ENCODE measurements at regions not wholly inside any gene's neighbourhood (a gene's known extent, or its start where the extent isn't known, plus 50 kb on each side); places are given as distances from the start of the nearest gene placed in this dataset.

DNA sequence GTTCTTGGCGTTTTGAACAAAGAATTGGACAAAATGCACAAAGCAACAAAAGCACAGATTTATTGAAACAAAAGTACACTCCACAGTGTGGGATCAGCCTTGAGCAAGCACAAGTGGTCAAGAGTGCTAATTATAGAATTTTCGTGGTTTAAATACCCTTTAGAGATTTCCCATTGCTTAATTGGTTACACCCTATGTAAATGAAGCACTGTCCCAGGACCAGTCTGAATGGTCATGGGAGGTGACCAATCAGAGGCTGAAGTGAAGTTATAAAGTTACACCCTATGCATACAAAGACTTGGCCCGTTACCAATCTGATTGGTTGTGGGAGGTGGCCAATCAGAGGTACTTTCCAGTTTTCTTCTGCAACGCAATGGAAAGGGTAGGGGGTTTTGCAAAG lies 223.6 kb downstream of the CENPF start (continued):
- TF ChIP-seq SRSF1 (optimal IDR thresholded peaks at IDR 0.05; ENCODE audit: low read depth, low read length) (no peak), ZNF256 (CRISPR knock-in tag; conservative IDR thresholded peaks at IDR 0.05) (no peak), NR2F1 (CRISPR knock-in tag; IDR thresholded peaks at IDR 0.05) (no peak), FOXK2 (IDR thresholded peaks at IDR 0.05) (no peak)

DNA sequence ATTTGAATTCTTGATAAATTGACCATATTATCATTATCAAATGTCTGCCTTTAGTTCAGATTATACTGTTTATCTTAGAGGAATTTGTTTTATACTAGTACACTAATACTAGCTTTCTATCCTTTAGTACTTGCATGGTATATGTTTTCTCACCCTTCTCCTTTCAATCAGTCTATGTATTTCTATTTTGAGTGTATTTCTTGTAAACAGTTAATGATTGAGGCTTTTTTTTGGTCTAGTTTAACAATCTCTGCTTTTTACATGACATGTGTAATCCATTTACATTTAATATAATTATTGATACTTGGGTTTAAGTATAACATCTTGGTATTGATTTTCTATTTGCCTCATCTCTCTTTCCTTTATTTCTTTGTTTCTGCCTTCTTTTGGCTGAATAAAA lies 224.9 kb downstream of the CENPF start:
- H3K4me2 ChIP-seq (ENCODE audit: low read depth, low read length), result no peak overlapping the region
- FAIRE-seq, result no peak
- POLR2A ChIA-PET, result no interaction called here
- H3K79me2 ChIP-seq (ENCODE audit: insufficient read depth, low read length), result no peaks in the 10 kb centered on the region
- BruUV-seq (replicated peaks), result no TSS peak
- CTCF ChIA-PET (ENCODE audit: low intra/inter-chr PET ratio, low total read pairs), result no interaction called here
- no peaks in the 10 kb centered on the region for H3K36me3 ChIP-seq (replicated peaks in 1 of 2; ENCODE audit: control insufficient read depth in 1 of 2, insufficient read depth in 2 of 2, low read length in 2 of 2)
- in situ Hi-C loops (cut with HindIII; ENCODE audit: extremely low pct_ligation_motif_present, low pct_unique_long_range_greater_than_20kb) (no loop called here), intact Hi-C loops (cut with micrococcal nuclease; ENCODE audit: unreplicated experiment) (no loop called here)
- no peaks in the 10 kb centered on the region for H4K20me1 ChIP-seq (ENCODE audit: insufficient read depth, low read length)
- no peaks in the 10 kb centered on the region for H3K27me3 ChIP-seq (ENCODE audit: control insufficient read depth in 1 of 2, insufficient read depth in 2 of 2, low read length in 2 of 2)
- H3K9ac ChIP-seq (ENCODE audit: insufficient read depth, low read depth, low read length), result no peak overlapping the region
- ATAC-seq, result no peak
- no peak overlapping the region for H3K4me3 ChIP-seq (replicated peaks in 1 of 3; ENCODE audit: insufficient read depth in 1 of 3, low read depth in 2 of 3, low read length in 3 of 3)
- no peaks in the 10 kb centered on the region for H3K9me3 ChIP-seq (ENCODE audit: low read length)
- TF ChIP-seq ZNF749 (CRISPR knock-in tag; IDR thresholded peaks at IDR 0.05; ENCODE audit: borderline replicate concordance) (no peak), KAT7 (CRISPR knock-in tag; IDR thresholded peaks at IDR 0.05; ENCODE audit: borderline replicate concordance) (no peak), NCOA2 (CRISPR knock-in tag; IDR thresholded peaks at IDR 0.05) (no peak), ZNF484 (CRISPR knock-in tag; IDR thresholded peaks at IDR 0.05; ENCODE audit: borderline replicate concordance, low read depth) (no peak), TOE1 (CRISPR knock-in tag; IDR thresholded peaks at IDR 0.05) (no peak), SMC3 (IDR thresholded peaks at IDR 0.05; ENCODE audit: low read length) (no peak), ZFYVE20 (CRISPR knock-in tag; IDR thresholded peaks at IDR 0.05; ENCODE audit: borderline replicate concordance, low read depth) (no peak), GATA4 (IDR thresholded peaks at IDR 0.05; ENCODE audit: borderline replicate concordance, low read depth) (no peak), KDM3A (CRISPR knock-in tag; IDR thresholded peaks at IDR 0.05; ENCODE audit: low read depth) (no peak), MYC (CRISPR knock-in tag; IDR thresholded peaks at IDR 0.05; ENCODE audit: borderline replicate concordance) (no peak), MEIS1 (CRISPR knock-in tag; IDR thresholded peaks at IDR 0.05; ENCODE audit: borderline replicate concordance) (no peak), SAP130 (CRISPR knock-in tag; IDR thresholded peaks at IDR 0.05; ENCODE audit: low read depth) (no peak), ZNF230 (CRISPR knock-in tag; IDR thresholded peaks at IDR 0.05) (no peak)
- TF ChIP-seq, protein P1, sequence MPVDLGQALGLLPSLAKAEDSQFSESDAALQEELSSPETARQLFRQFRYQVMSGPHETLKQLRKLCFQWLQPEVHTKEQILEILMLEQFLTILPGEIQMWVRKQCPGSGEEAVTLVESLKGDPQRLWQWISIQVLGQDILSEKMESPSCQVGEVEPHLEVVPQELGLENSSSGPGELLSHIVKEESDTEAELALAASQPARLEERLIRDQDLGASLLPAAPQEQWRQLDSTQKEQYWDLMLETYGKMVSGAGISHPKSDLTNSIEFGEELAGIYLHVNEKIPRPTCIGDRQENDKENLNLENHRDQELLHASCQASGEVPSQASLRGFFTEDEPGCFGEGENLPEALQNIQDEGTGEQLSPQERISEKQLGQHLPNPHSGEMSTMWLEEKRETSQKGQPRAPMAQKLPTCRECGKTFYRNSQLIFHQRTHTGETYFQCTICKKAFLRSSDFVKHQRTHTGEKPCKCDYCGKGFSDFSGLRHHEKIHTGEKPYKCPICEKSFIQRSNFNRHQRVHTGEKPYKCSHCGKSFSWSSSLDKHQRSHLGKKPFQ (CRISPR knock-in tag; IDR thresholded peaks at IDR 0.05; ENCODE audit: insufficient replicate concordance), result no peak
- TF ChIP-seq, protein P2, sequence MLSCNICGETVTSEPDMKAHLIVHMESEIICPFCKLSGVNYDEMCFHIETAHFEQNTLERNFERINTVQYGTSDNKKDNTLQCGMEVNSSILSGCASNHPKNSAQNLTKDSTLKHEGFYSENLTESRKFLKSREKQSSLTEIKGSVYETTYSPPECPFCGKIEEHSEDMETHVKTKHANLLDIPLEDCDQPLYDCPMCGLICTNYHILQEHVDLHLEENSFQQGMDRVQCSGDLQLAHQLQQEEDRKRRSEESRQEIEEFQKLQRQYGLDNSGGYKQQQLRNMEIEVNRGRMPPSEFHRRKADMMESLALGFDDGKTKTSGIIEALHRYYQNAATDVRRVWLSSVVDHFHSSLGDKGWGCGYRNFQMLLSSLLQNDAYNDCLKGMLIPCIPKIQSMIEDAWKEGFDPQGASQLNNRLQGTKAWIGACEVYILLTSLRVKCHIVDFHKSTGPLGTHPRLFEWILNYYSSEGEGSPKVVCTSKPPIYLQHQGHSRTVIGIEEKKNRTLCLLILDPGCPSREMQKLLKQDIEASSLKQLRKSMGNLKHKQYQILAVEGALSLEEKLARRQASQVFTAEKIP (CRISPR knock-in tag; IDR thresholded peaks at IDR 0.05; ENCODE audit: borderline replicate concordance), result no peak
- DNase-seq (ENCODE audit: low spot score), result no peak
- no peak overlapping the region for H2AFZ ChIP-seq (ENCODE audit: low read length)
- peaks cover 19% of the 10 kb centered on the region for H3K4me1 ChIP-seq (ENCODE audit: insufficient read depth, low read length)
- H3K27ac ChIP-seq (ENCODE audit: extremely low read length, insufficient read depth, low read length), result no peak overlapping the region

Data from HepG2 (cell line).